Loucy (cell line): ENCODE measurements at regions not wholly inside any gene's neighbourhood (a gene's known extent, or its start where the extent isn't known, plus 50 kb on each side); places are given as distances from the start of the nearest gene placed in this dataset.

Experiments used
- H2AFZ ChIP-seq: fragments of 200-600 bp; sonication (generic); 2 replicates; pipeline ENCODE4 v1.6.0; 2016; ENCODE audit warnings: antibody characterized with exemption, mild to moderate bottlenecking, low read length, moderate library complexity
- H3F3A ChIP-seq: fragments of 200-600 bp; 2 replicates; pipeline ENCODE4 v1.6.0; 2016; ENCODE audit warnings: antibody characterized with exemption, low read depth, mild to moderate bottlenecking
- H3K27me3 ChIP-seq: fragments of 200-600 bp; sonication (generic); 2 replicates; pipeline ENCODE4 v1.6.1; 2014; ENCODE audit warnings: low read length, mild to moderate bottlenecking; ENCODE audit not compliant: insufficient read depth, poor library complexity, severe bottlenecking
- H3K36me3 ChIP-seq: fragments of 200-600 bp; sonication (generic); 2 replicates; pipeline ENCODE4 v1.6.1; 2016; ENCODE audit warnings: low read length; ENCODE audit not compliant: insufficient read depth
- H3K4me1 ChIP-seq: fragments of 200-600 bp; sonication (generic); 2 replicates; pipeline ENCODE4 v1.5.1; 2014; ENCODE audit warnings: low read length, mild to moderate bottlenecking; ENCODE audit not compliant: insufficient read depth, poor library complexity, severe bottlenecking
- H3K4me2 ChIP-seq: fragments of 200-600 bp; sonication (generic); 2 replicates; pipeline ENCODE4 v1.6.0; 2014; ENCODE audit warnings: antibody characterized with exemption, low read length, low read depth, mild to moderate bottlenecking; ENCODE audit not compliant: poor library complexity, severe bottlenecking
- H3K4me3 ChIP-seq: fragments of 200-600 bp; sonication (generic); 2 replicates; pipeline ENCODE4 v1.5.1; 2014; ENCODE audit warnings: low read length, mild to moderate bottlenecking, mixed read lengths; ENCODE audit not compliant: poor library complexity, severe bottlenecking
- H3K79me2 ChIP-seq: fragments of 200-600 bp; sonication (generic); 2 replicates; pipeline ENCODE4 v1.6.1; 2014; ENCODE audit warnings: low read length; ENCODE audit not compliant: insufficient read depth
- H3K9ac ChIP-seq: fragments of 200-600 bp; sonication (generic); 2 replicates; pipeline ENCODE4 v1.6.0; 2014; ENCODE audit warnings: mild to moderate bottlenecking, low read depth, low read length, moderate library complexity; ENCODE audit not compliant: poor library complexity, severe bottlenecking
- H3K9me2 ChIP-seq: fragments of 200-600 bp; sonication (generic); replicated peaks from 2 replicates; pipeline ENCODE4 v1.6.1; 2016; ENCODE audit warnings: low read depth, low read length, mixed read lengths
- H3K9me3 ChIP-seq: fragments of 200-600 bp; sonication (generic); 2 replicates; pipeline ENCODE4 v1.6.1; 2014; ENCODE audit warnings: mild to moderate bottlenecking, antibody characterized with exemption, low read length, low read depth; ENCODE audit not compliant: insufficient read depth
- H4K20me1 ChIP-seq: fragments of 200-600 bp; sonication (generic); 2 replicates; pipeline ENCODE4 v1.6.0; 2014; ENCODE audit warnings: antibody characterized with exemption, low read length, mild to moderate bottlenecking; ENCODE audit not compliant: insufficient read depth, poor library complexity, severe bottlenecking
- EZH2phosphoT487 ChIP-seq: fragments of 200-600 bp; IDR thresholded peaks from 2 replicates; pipeline ENCODE4 v1.6.1; 2018; ENCODE audit warnings: antibody characterized with exemption, mild to moderate bottlenecking, moderate library complexity, borderline replicate concordance
- TF ChIP-seq, protein P1 (sequence below): fragments of 200-600 bp; sonication (generic); conservative IDR thresholded peaks from 2 replicates; pipeline ENCODE4 v1.5.1; 2014; ENCODE audit warnings: mild to moderate bottlenecking, antibody characterized with exemption, low read length

DNA sequence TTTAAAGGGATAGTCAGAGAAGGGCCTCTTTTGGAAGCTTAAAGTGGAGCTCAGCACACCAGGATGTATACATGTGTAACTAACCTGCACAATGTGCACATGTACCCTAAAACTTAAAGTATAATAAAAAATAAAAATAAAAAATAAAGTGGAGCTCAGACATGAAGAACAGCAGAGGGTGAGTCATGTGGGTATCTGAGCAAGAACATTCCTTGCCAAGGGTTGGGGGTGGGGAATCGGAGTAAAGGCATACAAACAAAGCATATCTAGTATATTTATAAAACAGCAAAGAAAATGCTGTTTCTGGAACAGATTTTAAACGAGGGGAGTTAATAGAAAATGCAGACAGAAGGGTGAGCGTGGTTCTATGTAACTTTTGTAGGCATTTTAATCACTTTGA, 562.6 kb upstream of the ANO3 start:
- no peaks in the 10 kb centered on the region for H3F3A ChIP-seq
- TF ChIP-seq EZH2phosphoT487, result no peak
- TF ChIP-seq, protein P1, sequence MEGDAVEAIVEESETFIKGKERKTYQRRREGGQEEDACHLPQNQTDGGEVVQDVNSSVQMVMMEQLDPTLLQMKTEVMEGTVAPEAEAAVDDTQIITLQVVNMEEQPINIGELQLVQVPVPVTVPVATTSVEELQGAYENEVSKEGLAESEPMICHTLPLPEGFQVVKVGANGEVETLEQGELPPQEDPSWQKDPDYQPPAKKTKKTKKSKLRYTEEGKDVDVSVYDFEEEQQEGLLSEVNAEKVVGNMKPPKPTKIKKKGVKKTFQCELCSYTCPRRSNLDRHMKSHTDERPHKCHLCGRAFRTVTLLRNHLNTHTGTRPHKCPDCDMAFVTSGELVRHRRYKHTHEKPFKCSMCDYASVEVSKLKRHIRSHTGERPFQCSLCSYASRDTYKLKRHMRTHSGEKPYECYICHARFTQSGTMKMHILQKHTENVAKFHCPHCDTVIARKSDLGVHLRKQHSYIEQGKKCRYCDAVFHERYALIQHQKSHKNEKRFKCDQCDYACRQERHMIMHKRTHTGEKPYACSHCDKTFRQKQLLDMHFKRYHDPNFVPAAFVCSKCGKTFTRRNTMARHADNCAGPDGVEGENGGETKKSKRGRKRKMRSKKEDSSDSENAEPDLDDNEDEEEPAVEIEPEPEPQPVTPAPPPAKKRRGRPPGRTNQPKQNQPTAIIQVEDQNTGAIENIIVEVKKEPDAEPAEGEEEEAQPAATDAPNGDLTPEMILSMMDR, result no peak
- H3K4me2 ChIP-seq, result no peak overlapping the region
- no peaks in the 10 kb centered on the region for H4K20me1 ChIP-seq
- H3K9ac ChIP-seq, result no peak overlapping the region
- H3K4me3 ChIP-seq, result no peak overlapping the region
- no peaks in the 10 kb centered on the region for H3K27me3 ChIP-seq
- H3K9me3 ChIP-seq, result no peaks in the 10 kb centered on the region
- no peaks in the 10 kb centered on the region for H3K9me2 ChIP-seq
- H3K79me2 ChIP-seq, result no peaks in the 10 kb centered on the region
- no peaks in the 10 kb centered on the region for H3K36me3 ChIP-seq
- H2AFZ ChIP-seq, result no peak overlapping the region
- no peaks in the 10 kb centered on the region for H3K4me1 ChIP-seq

DNA sequence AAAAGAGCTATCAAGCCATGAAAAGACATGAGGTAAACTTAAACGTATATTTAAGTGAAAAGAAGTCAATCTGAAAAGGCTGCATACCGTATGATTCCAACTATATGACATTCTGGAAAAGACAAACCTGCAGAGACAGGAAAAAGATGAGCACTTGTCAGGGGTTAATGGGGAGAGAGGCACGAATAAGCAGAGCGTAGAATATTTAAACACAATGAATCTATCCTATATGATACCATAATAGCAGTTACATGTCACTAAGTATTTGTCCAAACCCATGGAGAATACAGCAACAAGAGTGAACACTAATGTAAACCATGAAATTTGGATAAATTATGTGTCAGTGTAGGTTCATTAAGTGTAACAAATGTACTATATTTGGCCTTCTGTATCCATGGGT, 560.3 kb upstream of the ANO3 start:
- H3K27me3 ChIP-seq, result no peaks in the 10 kb centered on the region
- no peaks in the 10 kb centered on the region for H3K36me3 ChIP-seq
- no peak overlapping the region for H3K9ac ChIP-seq
- H3K4me1 ChIP-seq, result no peaks in the 10 kb centered on the region
- no peaks in the 10 kb centered on the region for H4K20me1 ChIP-seq
- no peaks in the 10 kb centered on the region for H3K9me2 ChIP-seq
- no peaks in the 10 kb centered on the region for H3K9me3 ChIP-seq
- no peaks in the 10 kb centered on the region for H3K79me2 ChIP-seq
- H3F3A ChIP-seq, result no peaks in the 10 kb centered on the region
- H3K4me2 ChIP-seq, result no peak overlapping the region
- no peak overlapping the region for H3K4me3 ChIP-seq
- no peak overlapping the region for H2AFZ ChIP-seq
- TF ChIP-seq, protein P1, result no peak
- no peak for TF ChIP-seq EZH2phosphoT487

DNA sequence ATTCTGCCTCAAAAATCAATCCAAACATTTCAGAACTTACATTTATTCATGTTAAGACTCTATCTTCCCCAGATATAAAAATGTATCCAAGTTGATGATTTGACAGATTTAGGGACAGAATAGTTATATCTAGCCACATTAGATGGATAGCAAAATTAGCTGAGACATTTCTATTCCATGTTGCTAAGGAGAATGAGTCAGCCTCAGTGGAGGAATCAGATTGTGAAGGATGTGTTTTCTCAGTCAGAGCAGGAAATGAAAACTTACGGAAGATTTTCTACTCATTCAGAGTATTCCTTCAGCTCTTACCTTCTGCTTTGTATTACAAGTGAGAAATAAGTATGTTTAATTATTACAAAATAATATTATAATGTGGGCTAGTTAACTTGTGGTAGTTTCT, 556.3 kb upstream of the ANO3 start:
- H3K9me3 ChIP-seq, result no peaks in the 10 kb centered on the region
- no peaks in the 10 kb centered on the region for H3K9me2 ChIP-seq
- H3K36me3 ChIP-seq, result no peaks in the 10 kb centered on the region
- no peaks in the 10 kb centered on the region for H4K20me1 ChIP-seq
- H3K27me3 ChIP-seq, result no peaks in the 10 kb centered on the region
- no peak for TF ChIP-seq EZH2phosphoT487
- TF ChIP-seq, protein P1, result no peak
- no peaks in the 10 kb centered on the region for H3F3A ChIP-seq
- no peaks in the 10 kb centered on the region for H3K4me1 ChIP-seq
- H3K79me2 ChIP-seq, result no peaks in the 10 kb centered on the region
- no peak overlapping the region for H3K9ac ChIP-seq
- H3K4me3 ChIP-seq, result no peak overlapping the region
- H3K4me2 ChIP-seq, result no peak overlapping the region
- H2AFZ ChIP-seq, result no peak overlapping the region
